MCF 10A (cell line): ENCODE measurements at regions not wholly inside any gene's neighbourhood (a gene's known extent, or its start where the extent isn't known, plus 50 kb on each side); places are given as distances from the start of the nearest gene placed in this dataset.

ENCODE experiments used
- BruUV-seq: library from RNA; stranded (reverse); fragments of 400-500 nt; replicated peaks from 2 replicates; lab custom pipeline; 2021; lab: Mats Ljungman, UMichigan
- CTCF ChIA-PET: fragments of 300-600 bp; sonication (Branson Sonifier 250); formaldehyde crosslinking; extraction: SDS; loops from one replicate; lab custom pipeline; 2021; ENCODE audit warnings: antibody characterized with exemption, inconsistent platforms; lab: Yijun Ruan, JAX
- POLR2A ChIA-PET: fragments of 300-600, 350-650 bp; sonication (Branson Sonifier 250); formaldehyde crosslinking; extraction: SDS; loops from one replicate; lab custom pipeline; 2020; ENCODE audit warnings: antibody characterized with exemption, inconsistent platforms; lab: Yijun Ruan, JAX
- DNase-seq: peaks from one replicate; pipeline ENCODE4 v3.0.0-alpha.2; 2018; ENCODE audit not compliant: unreplicated experiment
- H3K27ac Mint-ChIP-seq: one replicate; pipeline ENCODE4 v1.8.0; 2022; ENCODE audit warnings: mild to moderate bottlenecking, low read depth, mixed read lengths; ENCODE audit not compliant: unreplicated experiment
- H3K27me3 Mint-ChIP-seq: one replicate; pipeline ENCODE4 v1.8.0; 2022; ENCODE audit warnings: mixed read lengths; ENCODE audit not compliant: insufficient read depth, unreplicated experiment
- H3K36me3 Mint-ChIP-seq: one replicate; pipeline ENCODE4 v1.8.0; 2022; ENCODE audit warnings: mild to moderate bottlenecking, moderate library complexity, mixed read lengths; ENCODE audit not compliant: insufficient read depth, unreplicated experiment
- H3K4me1 Mint-ChIP-seq: one replicate; pipeline ENCODE4 v1.8.0; 2022; ENCODE audit warnings: mixed read lengths; ENCODE audit not compliant: insufficient read depth, unreplicated experiment
- H3K4me3 Mint-ChIP-seq: one replicate; pipeline ENCODE4 v1.8.0; 2022; ENCODE audit warnings: mild to moderate bottlenecking, moderate library complexity, mixed read lengths; ENCODE audit not compliant: unreplicated experiment
- H3K9me3 Mint-ChIP-seq: one replicate; pipeline ENCODE4 v1.8.0; 2022; ENCODE audit warnings: mixed read lengths; ENCODE audit not compliant: unreplicated experiment
- intact Hi-C: fragments of 100-400 bp; cut with micrococcal nuclease; formaldehyde crosslinking; loops from 2 replicates; pipeline ENCODE4 v1.14.1; 2022
- TF ChIP-seq, protein P1 (sequence below): fragments of 200-600 bp; IDR thresholded peaks from one replicate; pipeline ENCODE4 v1.8.0; 2022; ENCODE audit warnings: antibody characterized with exemption, mild to moderate bottlenecking; ENCODE audit not compliant: unreplicated experiment

GRCh38 chr7:47684728-47685127 lies 102.8 kb upstream of the TNS3 start:
- TF ChIP-seq, protein P1, sequence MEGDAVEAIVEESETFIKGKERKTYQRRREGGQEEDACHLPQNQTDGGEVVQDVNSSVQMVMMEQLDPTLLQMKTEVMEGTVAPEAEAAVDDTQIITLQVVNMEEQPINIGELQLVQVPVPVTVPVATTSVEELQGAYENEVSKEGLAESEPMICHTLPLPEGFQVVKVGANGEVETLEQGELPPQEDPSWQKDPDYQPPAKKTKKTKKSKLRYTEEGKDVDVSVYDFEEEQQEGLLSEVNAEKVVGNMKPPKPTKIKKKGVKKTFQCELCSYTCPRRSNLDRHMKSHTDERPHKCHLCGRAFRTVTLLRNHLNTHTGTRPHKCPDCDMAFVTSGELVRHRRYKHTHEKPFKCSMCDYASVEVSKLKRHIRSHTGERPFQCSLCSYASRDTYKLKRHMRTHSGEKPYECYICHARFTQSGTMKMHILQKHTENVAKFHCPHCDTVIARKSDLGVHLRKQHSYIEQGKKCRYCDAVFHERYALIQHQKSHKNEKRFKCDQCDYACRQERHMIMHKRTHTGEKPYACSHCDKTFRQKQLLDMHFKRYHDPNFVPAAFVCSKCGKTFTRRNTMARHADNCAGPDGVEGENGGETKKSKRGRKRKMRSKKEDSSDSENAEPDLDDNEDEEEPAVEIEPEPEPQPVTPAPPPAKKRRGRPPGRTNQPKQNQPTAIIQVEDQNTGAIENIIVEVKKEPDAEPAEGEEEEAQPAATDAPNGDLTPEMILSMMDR = no peak
- intact Hi-C loops = no loop called here
- POLR2A ChIA-PET = interaction anchor here (2.1 kb wide), 1 partner anchor 83 kb away, joined by 6 read pairs; no protein-coding TSS in a partner anchor
- Mint-ChIP-seq H3K9me3 (no peaks in the 10 kb centered on the region), H3K36me3 (no peaks in the 10 kb centered on the region), H3K27me3 (no peaks in the 10 kb centered on the region), H3K4me1 (no peaks in the 10 kb centered on the region), H3K27ac (no peak overlapping the region), H3K4me3 (no peak overlapping the region)
- CTCF ChIA-PET = interaction anchor here (0.5 kb wide), 1 partner anchor 134 kb away, joined by 3 read pairs; no protein-coding TSS in a partner anchor
- no peak for DNase-seq
- no TSS peak for BruUV-seq

GRCh38 chr7:47683485-47683898 lies 101.6 kb upstream of the TNS3 start:
- intact Hi-C loops = no loop called here
- Mint-ChIP-seq H3K27me3 (no peaks in the 10 kb centered on the region), H3K27ac (no peak overlapping the region), H3K4me3 (no peak overlapping the region), H3K4me1 (no peaks in the 10 kb centered on the region), H3K9me3 (no peaks in the 10 kb centered on the region), H3K36me3 (no peaks in the 10 kb centered on the region)
- POLR2A ChIA-PET = interaction anchor here (2.1 kb wide), 1 partner anchor 82 kb away, joined by 6 read pairs; no protein-coding TSS in a partner anchor
- BruUV-seq = no TSS peak
- CTCF ChIA-PET = interaction anchor here (0.5 to 1.0 kb wide), 3 partner anchors 10 to 108 kb away, joined by 3 to 5 read pairs (median 3); no protein-coding TSS in a partner anchor
- TF ChIP-seq, protein P1 = no peak
- DNase-seq = no peak

- no peak overlapping the region for H3K27ac Mint-ChIP-seq
- peaks cover 2% of the 10 kb centered on the region for H3K4me1 Mint-ChIP-seq
- POLR2A ChIA-PET = no interaction called here
- TF ChIP-seq, protein P1 = no peak
- intact Hi-C loops = no loop called here
- no peaks in the 10 kb centered on the region for H3K36me3 Mint-ChIP-seq
- no peaks in the 10 kb centered on the region for H3K27me3 Mint-ChIP-seq
- H3K9me3 Mint-ChIP-seq = no peaks in the 10 kb centered on the region
- DNase-seq = no peak
- CTCF ChIA-PET = no interaction called here
- H3K4me3 Mint-ChIP-seq = no peak overlapping the region
- BruUV-seq = no TSS peak
These were observed 101.0 kb upstream of the TNS3 start for GRCh38 chr7:47682874-47683273.

- Mint-ChIP-seq H3K27ac (no peak overlapping the region), H3K36me3 (no peaks in the 10 kb centered on the region), H3K4me1 (peaks cover 15% of the 10 kb centered on the region), H3K4me3 (no peak overlapping the region), H3K27me3 (no peaks in the 10 kb centered on the region), H3K9me3 (peaks cover 8% of the 10 kb centered on the region)
- TF ChIP-seq, protein P1 = no peak
- ChIA-PET CTCF (no interaction called here), POLR2A (no interaction called here)
- intact Hi-C loops = no loop called here
- no peak for DNase-seq
- BruUV-seq = no TSS peak
These were observed 99.4 kb upstream of the TNS3 start for GRCh38 chr7:47681249-47681810.
